ENCODE measurements at regions not wholly inside any gene's neighbourhood (a gene's known extent, or its start where the extent isn't known, plus 50 kb on each side); places are given as distances from the start of the nearest gene placed in this dataset.
A peak's percentile ranks its signal among the peaks of the same experiment; 100 is the strongest.

GRCh38 chr12:125954362-125954761 is 889.1 kb downstream of the AACS start:
- no peak for DNase-seq (ENCODE audit: low read depth in 4 of 4, low spot score in 3 of 4)

- DNase-seq (ENCODE audit: low read depth in 4 of 4, low spot score in 3 of 4): no peak
Observed at GRCh38 chr12:125956186-125956585, 891.0 kb downstream of the AACS start.

DNA sequence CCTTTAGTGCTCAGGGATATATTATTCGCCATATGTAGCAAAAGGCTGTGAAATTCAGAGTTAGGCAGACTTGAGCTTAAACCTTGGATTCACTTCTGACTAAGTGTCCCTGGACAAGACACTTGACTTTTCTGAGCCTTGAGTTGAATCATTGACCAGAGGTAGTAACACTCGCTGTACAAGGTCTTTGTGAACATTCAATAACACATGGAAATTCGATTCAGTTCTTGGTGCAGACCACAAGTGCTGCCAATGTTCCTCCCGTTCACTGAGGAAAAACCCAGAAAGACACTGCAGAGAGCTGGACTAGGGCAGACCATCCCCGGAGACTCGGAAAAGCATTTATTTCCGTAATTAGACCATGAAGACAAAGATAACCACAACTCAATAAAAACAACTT is 901.4 kb downstream of the AACS start:
- no peak for DNase-seq (ENCODE audit: low read depth in 4 of 4, low spot score in 3 of 4)

DNA sequence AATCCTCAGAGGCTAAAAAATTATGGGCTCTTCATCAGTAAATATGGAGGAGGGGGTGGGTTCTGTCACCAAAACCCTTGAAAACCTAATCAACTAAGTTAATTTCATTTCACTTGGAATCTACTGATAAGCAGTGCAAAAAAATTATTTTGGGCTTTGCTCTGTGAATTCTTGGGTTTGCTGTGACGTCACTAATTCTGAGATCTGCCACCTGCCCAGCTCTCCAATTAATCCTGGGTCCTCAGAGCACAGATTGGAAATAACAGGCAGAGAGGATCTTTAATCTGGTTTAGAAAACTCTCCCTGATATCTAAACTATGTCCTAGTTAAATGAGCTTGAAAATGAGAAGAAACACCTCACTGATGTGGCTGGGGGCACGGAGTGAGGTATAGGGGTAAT is 903.2 kb downstream of the AACS start:
- no peak for DNase-seq (ENCODE audit: low read depth in 4 of 4, low spot score in 3 of 4)

DNA sequence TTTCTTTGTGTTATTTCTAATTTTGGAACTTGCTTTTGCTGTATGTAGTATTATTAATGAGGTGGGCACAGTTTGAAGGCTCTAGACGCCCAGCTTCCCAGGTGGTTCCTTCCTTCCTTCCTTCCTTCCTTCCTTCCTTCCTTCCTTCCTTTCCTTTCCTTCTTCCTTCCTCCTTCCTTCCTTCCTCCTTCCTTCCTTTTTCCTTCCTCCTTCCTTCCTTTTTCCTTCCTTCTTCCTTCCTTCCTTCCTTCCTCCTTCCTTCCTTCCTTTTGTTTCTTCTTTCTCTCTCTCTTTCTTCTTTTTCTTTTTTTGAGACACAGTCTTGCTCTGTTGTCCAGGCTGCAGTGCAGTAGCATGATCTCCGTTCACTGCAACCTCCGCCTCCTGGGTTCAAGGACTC is 906.7 kb downstream of the AACS start:
- no peak for DNase-seq (ENCODE audit: low read depth in 4 of 4, low spot score in 3 of 4)

- DNase-seq (ENCODE audit: low read depth in 4 of 4, low spot score in 3 of 4): no peak
Observed at GRCh38 chr12:125978286-125978685, 913.1 kb downstream of the AACS start.

DNA sequence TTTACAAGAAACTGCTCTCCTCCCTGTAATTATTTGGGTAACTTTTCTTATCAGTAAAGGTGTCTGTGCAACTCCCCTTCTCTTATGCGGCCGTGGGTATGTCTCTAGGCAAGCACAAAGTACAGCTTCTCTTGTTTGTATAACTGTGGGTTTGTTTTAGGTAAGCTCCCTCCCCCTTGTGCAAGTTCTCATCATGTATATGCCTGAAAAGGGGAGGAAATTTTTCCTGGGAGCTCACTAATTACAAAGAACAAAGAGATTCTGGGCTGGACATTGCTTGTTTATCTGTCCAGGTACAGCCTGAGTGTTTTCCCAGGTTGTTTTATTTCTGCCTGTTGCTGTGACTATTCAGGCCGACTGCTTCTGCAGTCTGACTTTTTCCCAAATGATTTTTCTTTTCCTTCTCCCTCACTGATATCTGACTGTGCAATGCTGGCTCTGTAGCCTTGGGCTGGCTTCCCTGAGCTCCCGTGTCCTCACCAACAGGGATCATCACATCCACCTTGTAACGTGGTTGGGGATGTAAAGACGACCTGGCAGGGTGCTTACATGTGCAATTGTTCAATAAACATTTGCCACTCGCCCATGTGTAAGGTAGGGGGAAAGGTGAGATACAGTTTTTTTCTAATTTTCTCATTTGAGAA is 916.5 kb downstream of the AACS start:
- DNase-seq (ENCODE audit: low read depth in 4 of 4, low spot score in 3 of 4): no peak

GRCh38 chr12:125983094-125983783 is 918.0 kb downstream of the AACS start:
- peak; percentile 76 to 88 (median 80) for DNase-seq (ENCODE audit: low read depth in 4 of 4, low spot score in 3 of 4)

DNA sequence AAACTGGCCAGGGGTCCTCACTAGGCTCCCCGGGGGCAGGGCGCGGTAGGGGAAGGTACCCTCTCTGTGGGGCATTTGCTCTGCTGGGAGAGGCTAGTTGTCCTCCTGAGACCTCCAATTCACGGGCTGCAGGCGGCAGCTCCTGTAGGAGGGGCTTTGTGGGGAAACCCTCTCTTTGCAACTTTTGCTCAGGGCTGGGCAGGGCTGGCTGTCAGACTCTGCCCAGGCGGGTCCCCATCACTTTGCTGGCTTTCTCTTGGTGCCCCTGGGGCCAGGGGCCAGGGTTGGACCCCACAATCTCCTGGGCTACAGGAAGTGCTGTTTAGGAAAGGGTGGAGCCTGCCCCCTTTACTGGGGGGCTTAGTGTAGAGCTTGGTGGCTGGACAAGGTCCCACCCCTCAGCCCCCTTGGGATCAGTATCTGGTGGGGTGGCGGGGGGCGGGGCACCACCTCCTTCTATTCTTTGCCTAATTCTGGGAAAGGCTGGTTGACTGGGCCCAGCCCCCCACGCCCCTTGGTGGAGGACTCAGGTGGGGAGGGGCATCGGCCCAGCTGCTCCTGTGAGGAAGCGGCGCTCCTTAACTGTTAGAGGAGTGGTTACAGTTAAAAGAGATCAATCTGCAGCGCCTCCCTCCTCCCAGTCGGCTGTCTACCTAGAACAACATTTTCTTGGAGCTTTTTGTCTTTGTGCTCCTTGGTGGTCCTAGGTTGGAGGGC is 918.7 kb downstream of the AACS start:
- DNase-seq (ENCODE audit: low read depth in 4 of 4, low spot score in 3 of 4): peak in 2 of 4 donors; percentile 15

DNA sequence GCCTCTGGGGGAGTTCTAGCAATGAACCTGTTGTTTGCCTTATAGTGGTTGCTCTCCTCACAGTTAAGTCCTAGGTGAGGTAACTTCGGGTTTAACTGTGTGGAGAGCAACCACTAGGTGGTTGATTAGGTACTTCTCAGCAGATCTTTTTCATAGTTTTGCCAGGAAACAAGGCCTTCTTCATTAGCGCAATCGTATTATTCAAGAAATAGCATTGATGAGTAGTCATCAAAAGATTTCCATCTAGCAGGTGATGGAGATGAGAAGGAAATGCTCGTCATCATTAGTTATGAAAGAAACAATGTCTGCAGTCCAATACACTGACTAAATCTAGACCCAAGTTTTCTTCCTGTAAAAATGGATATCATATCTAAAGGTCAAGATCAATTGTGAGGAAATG is 923.3 kb downstream of the AACS start:
- DNase-seq (ENCODE audit: low read depth in 4 of 4, low spot score in 3 of 4): no peak

DNA sequence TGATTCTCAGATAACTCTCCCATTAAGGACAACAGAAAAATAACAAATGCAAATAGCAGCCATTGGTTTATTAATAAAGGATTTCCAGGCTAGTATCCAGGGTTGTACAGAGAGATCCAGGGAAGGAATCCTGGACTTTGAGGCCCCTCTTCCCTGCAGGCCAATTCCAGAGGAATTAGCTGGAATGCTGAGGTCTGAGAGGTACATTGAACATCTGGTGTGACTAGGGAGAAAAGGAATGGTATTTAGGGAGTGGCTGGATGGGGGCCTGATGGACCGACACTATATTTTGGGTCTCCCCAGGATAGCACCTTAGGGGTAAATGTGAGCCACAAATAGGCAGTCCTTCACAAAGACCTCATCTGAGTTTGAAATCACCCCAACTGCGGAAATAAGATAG is 924.5 kb downstream of the AACS start:
- no peak for DNase-seq (ENCODE audit: low read depth in 4 of 4, low spot score in 3 of 4)

DNA sequence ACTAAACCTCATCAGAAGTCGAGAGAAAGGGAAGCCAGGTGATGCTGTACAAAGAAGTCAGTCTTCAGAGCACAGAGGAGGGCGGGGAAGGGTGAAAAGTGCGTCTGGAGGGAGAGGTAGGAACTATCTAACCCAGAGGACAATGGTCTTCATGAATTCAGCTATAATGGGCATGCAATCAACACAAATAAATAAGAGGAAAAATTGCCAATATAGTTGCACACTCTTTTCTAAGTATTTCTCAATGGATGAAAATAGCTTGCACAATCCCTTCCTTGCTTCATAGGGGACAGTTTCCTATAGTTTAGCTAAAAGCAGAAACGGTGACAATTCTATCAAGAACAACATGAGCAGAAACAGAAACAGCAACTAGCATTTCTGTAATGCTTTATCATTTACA is 931.2 kb downstream of the AACS start:
- DNase-seq (ENCODE audit: low read depth in 4 of 4, low spot score in 3 of 4): no peak

DNA sequence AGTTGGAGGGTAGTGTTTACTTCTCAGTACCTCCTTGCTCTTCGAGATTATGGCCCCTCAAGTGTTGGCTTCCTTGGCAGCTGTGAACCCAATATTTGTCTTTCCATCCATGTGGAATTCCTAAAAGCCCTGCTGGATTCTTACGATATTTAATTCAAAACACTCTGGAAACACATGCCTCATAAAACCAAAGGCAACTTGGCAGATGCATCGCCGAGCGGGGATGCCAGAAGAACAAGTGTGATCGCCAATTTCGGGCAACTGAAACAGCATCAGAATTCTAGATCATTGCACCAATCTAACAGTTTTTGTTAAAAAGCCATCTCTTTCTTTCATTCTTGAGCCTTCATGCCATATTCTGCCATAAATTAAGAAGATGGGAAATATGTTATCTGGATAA is 934.4 kb downstream of the AACS start:
- no peak for DNase-seq (ENCODE audit: low read depth in 4 of 4, low spot score in 3 of 4)

DNA sequence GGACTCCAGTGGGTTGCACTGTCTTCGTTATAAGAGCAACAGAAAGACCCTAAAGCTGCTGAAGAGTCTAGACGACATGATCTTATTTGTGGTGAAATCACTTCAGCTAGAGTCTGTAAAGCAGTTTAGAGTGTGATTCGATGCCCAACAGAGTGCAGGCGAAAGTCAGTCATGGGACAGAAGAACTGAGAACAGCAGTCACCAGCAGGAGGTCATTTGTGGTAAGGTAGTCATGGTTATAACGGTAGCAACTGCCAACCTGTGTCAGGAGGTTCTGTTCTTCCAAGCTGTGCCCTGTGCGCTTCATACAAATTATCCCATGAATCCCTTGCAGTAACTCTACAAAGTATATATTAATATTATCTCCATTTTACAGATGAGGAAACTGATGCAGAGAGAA is 954.1 kb downstream of the AACS start:
- no peak for DNase-seq (ENCODE audit: low read depth in 4 of 4, low spot score in 3 of 4)

- DNase-seq (ENCODE audit: low read depth in 4 of 4, low spot score in 3 of 4): no peak
Observed at GRCh38 chr12:126021675-126022074, 956.4 kb downstream of the AACS start.

- no peak for DNase-seq (ENCODE audit: low read depth in 4 of 4, low spot score in 3 of 4)
Observed at GRCh38 chr12:126027825-126028224, 962.6 kb downstream of the AACS start.

- DNase-seq (ENCODE audit: low read depth in 4 of 4, low spot score in 3 of 4): no peak
Observed at GRCh38 chr12:126030573-126030972, 965.3 kb downstream of the AACS start.

GRCh38 chr12:126033751-126034150 is 968.5 kb downstream of the AACS start:
- DNase-seq (ENCODE audit: low read depth in 4 of 4, low spot score in 3 of 4): no peak

- DNase-seq (ENCODE audit: low read depth in 4 of 4, low spot score in 3 of 4): no peak
Observed at GRCh38 chr12:126036348-126036747, 971.1 kb downstream of the AACS start.

DNA sequence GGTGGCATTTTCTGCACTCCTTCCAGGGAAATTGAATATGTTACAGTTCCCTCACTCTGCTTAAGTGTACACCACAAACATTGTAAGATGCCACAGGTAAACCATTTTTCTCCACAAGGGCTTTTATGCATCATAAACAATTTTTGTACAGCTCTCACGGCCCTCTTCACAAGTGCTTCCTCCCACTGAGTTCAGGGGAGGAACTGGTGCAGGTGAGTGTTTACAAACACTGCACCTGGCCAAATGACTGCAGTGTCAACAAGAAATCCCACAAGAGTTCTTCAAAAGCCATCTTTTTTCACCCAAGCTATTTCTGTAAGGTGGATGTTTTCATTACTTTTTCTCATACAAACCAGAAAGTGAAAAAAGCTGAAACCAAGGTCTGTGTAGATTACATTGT is 973.2 kb downstream of the AACS start:
- DNase-seq (ENCODE audit: low read depth in 4 of 4, low spot score in 3 of 4): no peak

- DNase-seq (ENCODE audit: low read depth in 4 of 4, low spot score in 3 of 4): no peak
Observed at GRCh38 chr12:126040307-126040706, 975.1 kb downstream of the AACS start.

DNA sequence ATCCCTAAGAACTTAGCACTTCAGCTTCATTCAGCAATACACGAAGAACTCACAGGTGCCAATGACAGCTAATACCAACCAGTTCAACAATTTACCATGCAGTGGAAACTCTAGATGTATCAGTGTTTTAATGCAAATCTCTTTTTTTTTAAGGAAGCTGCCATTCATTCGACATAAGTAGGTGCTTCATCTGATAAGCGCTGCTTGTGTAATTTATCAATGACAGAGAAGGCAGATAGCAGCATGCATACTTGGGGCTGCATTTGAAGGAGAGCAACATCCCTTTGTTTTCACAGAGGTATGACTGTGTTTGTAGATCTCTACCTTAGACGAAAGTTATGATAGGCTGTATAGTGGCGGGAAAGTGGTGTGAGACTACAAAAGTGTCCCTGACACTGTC is 977.1 kb downstream of the AACS start:
- no peak for DNase-seq (ENCODE audit: low read depth in 4 of 4, low spot score in 3 of 4)

Measured in right renal pelvis (tissue), 4 donors.